ENCODE measurements at regions not wholly inside any gene's neighbourhood (a gene's known extent, or its start where the extent isn't known, plus 50 kb on each side); places are given as distances from the start of the nearest gene placed in this dataset.
A peak's percentile ranks its signal among the peaks of the same experiment; 100 is the strongest.

DNA sequence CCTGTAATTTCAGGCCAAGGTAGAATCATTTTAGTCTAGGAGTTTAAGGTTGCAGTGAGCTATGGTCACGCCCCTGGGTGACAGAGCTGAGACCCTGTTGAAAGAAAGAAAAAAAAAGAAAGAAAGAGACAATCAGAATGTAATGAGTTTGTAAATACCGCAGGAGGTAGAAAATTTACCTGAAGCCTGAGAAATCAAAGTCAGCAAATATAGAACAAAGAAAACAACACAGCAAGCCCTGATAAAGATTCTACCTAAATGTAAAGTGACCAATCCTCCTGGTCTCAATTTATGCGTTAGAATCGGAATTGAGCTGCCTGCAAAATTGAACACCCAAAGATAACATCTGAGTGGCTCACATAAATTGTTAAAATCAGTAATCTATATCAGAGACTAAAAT lies 146.5 kb upstream of the ZNF184 start:
- Histone ChIP-seq H3K4me2 (no peak overlapping the region), H3K9me3 (no peaks in the 10 kb centered on the region), H3K4me1 (peaks cover 7% of the 10 kb centered on the region; the same call in 1 of the 3 replicates), H3K27ac (no peak overlapping the region), H3K4me3 (no peak overlapping the region)
- ATAC-seq (no peak), DNase-seq (ENCODE audit: low read depth in 1 of 2, low spot score in 1 of 2) (no peak), FAIRE-seq (no peak)
- POLR2A ChIA-PET, result no interaction called here
- TF ChIP-seq NR3C1 (IDR thresholded peaks at IDR 0.05) (no peak), CBX2 (IDR thresholded peaks at IDR 0.05; ENCODE audit: borderline replicate concordance, low read depth) (no peak), CHD2 (IDR thresholded peaks at IDR 0.05; ENCODE audit: low read length, partially characterized antibody) (no peak), TFCP2L1 (CRISPR knock-in tag; IDR thresholded peaks at IDR 0.05) (no peak), EHF (CRISPR knock-in tag; IDR thresholded peaks at IDR 0.05) (no peak), ESRRA (IDR thresholded peaks at IDR 0.05; ENCODE audit: borderline replicate concordance, low read length) (no peak), PHF8 (IDR thresholded peaks at IDR 0.05; ENCODE audit: borderline replicate concordance, low read depth) (no peak), POLR2A (IDR thresholded peaks at IDR 0.05; ENCODE audit: low read length) (no peak), NPAS2 (CRISPR knock-in tag; IDR thresholded peaks at IDR 0.05; ENCODE audit: borderline replicate concordance) (no peak), RNF2 (IDR thresholded peaks at IDR 0.05; ENCODE audit: borderline replicate concordance, low read depth) (no peak), POLR2AphosphoS2 (conservative IDR thresholded peaks at IDR 0.05; ENCODE audit: low read length) (no peak), HDAC2 (IDR thresholded peaks at IDR 0.05) (no peak), ZC3H11A (IDR thresholded peaks at IDR 0.05) (no peak), EHMT2 (IDR thresholded peaks at IDR 0.05; ENCODE audit: low read depth) (no peak), JUN (IDR thresholded peaks at IDR 0.05) (no peak), HOXB13 (CRISPR knock-in tag; IDR thresholded peaks at IDR 0.05; ENCODE audit: low read depth) (no peak), TP53 (CRISPR knock-in tag; IDR thresholded peaks at IDR 0.05) (no peak)
- TF ChIP-seq, protein P1, sequence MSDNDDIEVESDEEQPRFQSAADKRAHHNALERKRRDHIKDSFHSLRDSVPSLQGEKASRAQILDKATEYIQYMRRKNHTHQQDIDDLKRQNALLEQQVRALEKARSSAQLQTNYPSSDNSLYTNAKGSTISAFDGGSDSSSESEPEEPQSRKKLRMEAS (IDR thresholded peaks at IDR 0.05), result no peak
- CTCF ChIA-PET, result interaction anchor here (0.6 to 3.7 kb wide), 4 partner anchors 9 to 103 kb away, joined by 4 to 27 read pairs (median 17); no protein-coding TSS in a partner anchor
- 60% methylated on average over 4 of the region's 4 CpGs for WGBS (ENCODE audit: missing lambda C conversion rate)

DNA sequence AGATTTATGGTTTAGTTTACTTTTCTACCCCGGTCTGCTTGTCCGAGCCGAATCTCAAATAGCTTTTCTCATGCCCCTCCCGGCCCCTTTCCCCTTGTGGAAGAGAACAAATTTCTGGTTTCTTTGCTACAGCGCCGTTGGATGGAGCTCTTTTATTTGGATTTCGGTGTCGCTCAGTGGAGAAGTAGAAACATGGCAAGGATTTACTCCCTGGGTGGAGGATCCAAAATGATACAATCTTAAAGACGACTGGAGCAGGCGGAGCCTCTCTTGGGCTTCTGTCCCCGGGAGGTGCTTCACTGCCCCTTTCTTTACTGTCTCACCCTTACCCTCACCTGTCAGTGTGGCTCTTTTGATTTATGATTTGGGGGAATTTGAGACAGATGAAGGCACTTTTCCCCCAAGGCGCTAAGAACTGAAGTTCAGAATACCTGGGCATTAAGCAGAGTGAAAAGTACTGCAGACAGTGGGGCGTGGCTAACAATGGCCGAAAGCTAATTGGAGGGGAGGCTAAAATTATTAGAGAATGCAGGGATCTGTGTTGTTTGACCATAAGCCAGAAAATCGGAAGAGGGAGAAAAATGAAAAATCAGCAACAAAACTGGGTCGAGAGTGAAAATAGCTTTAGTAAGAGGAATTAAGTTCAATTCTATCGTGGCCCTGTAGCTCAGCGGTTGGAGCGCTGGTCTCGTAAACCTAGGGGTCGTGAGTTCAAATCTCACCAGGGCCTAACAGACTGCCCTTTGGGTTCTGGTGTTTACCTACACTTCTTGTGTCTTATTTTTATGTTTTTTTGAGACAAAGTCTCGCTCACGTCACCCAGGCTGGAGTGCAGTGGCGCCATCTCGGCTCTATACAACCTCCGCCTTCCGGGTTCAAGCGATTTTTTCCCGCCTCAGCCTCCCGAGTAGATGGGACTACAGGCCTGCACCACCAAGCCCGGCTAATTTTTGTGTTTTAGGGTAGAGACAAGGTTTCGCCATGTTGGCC lies 145.1 kb upstream of the ZNF184 start:
- DNase-seq (ENCODE audit: low read depth in 1 of 2, low spot score in 1 of 2), result peak; percentile 59 to 78
- 35% methylated on average over 32 of the region's 32 CpGs for WGBS (ENCODE audit: missing lambda C conversion rate)
- peak; percentile 36 for TF ChIP-seq SMC3 (IDR thresholded peaks at IDR 0.05)
- TF ChIP-seq, protein P2, sequence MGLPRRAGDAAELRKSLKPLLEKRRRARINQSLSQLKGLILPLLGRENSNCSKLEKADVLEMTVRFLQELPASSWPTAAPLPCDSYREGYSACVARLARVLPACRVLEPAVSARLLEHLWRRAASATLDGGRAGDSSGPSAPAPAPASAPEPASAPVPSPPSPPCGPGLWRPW (IDR thresholded peaks at IDR 0.05), result no peak
- TF ChIP-seq, protein P3, sequence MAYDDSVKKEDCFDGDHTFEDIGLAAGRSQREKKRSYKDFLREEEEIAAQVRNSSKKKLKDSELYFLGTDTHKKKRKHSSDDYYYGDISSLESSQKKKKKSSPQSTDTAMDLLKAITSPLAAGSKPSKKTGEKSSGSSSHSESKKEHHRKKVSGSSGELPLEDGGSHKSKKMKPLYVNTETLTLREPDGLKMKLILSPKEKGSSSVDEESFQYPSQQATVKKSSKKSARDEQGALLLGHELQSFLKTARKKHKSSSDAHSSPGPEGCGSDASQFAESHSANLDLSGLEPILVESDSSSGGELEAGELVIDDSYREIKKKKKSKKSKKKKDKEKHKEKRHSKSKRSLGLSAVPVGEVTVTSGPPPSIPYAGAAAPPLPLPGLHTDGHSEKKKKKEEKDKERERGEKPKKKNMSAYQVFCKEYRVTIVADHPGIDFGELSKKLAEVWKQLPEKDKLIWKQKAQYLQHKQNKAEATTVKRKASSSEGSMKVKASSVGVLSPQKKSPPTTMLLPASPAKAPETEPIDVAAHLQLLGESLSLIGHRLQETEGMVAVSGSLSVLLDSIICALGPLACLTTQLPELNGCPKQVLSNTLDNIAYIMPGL (CRISPR knock-in tag; IDR thresholded peaks at IDR 0.05; ENCODE audit: borderline replicate concordance), result no peak
- TF ChIP-seq HDAC2 (IDR thresholded peaks at IDR 0.05), result no peak
- no peak for TF ChIP-seq HOXB13 (CRISPR knock-in tag; IDR thresholded peaks at IDR 0.05; ENCODE audit: low read depth)
- TF ChIP-seq ZNF302 (CRISPR knock-in tag; IDR thresholded peaks at IDR 0.05), result no peak
- no peak for TF ChIP-seq FOXS1 (CRISPR knock-in tag; IDR thresholded peaks at IDR 0.05)
- no peak for TF ChIP-seq CHD2 (IDR thresholded peaks at IDR 0.05; ENCODE audit: low read length, partially characterized antibody)
- no peak for TF ChIP-seq POLR2AphosphoS2 (conservative IDR thresholded peaks at IDR 0.05; ENCODE audit: low read length)
- peak; percentile 50 for TF ChIP-seq SREBF2 (IDR thresholded peaks at IDR 0.05)
- no peak for TF ChIP-seq ZSCAN20 (CRISPR knock-in tag; IDR thresholded peaks at IDR 0.05)
- TF ChIP-seq, protein P4, sequence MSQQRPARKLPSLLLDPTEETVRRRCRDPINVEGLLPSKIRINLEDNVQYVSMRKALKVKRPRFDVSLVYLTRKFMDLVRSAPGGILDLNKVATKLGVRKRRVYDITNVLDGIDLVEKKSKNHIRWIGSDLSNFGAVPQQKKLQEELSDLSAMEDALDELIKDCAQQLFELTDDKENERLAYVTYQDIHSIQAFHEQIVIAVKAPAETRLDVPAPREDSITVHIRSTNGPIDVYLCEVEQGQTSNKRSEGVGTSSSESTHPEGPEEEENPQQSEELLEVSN (IDR thresholded peaks at IDR 0.05; ENCODE audit: borderline replicate concordance, low read depth), result no peak
- no peak for TF ChIP-seq POLR2A (IDR thresholded peaks at IDR 0.05; ENCODE audit: low read length)
- TF ChIP-seq, protein P5, sequence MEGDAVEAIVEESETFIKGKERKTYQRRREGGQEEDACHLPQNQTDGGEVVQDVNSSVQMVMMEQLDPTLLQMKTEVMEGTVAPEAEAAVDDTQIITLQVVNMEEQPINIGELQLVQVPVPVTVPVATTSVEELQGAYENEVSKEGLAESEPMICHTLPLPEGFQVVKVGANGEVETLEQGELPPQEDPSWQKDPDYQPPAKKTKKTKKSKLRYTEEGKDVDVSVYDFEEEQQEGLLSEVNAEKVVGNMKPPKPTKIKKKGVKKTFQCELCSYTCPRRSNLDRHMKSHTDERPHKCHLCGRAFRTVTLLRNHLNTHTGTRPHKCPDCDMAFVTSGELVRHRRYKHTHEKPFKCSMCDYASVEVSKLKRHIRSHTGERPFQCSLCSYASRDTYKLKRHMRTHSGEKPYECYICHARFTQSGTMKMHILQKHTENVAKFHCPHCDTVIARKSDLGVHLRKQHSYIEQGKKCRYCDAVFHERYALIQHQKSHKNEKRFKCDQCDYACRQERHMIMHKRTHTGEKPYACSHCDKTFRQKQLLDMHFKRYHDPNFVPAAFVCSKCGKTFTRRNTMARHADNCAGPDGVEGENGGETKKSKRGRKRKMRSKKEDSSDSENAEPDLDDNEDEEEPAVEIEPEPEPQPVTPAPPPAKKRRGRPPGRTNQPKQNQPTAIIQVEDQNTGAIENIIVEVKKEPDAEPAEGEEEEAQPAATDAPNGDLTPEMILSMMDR (IDR thresholded peaks at IDR 0.05), result peak; percentile 29
- TF ChIP-seq RAD21 (conservative IDR thresholded peaks at IDR 0.05 in 1 of 2, IDR thresholded peaks at IDR 0.05 in 1 of 2), result peak in 1 of 2 experiments; percentile 39; a peak in 2 of 5 replicates
- Histone ChIP-seq H3K27ac (peak overlapping the region; percentile 59 to 84), H3K4me1 (peaks cover 7% of the 10 kb centered on the region; the same call in 1 of the 3 replicates), H3K4me2 (peak overlapping the region; percentile 69), H3K9me3 (no peaks in the 10 kb centered on the region), H3K4me3 (peak overlapping the region; percentile 56)
- peak; percentile 91 to 94 for ATAC-seq
- POLR2A ChIA-PET, result interaction anchor here (0.9 to 1.7 kb wide), 6 partner anchors 12 to 134 kb away, joined by 3 to 7 read pairs (median 4); no protein-coding TSS in a partner anchor
- CTCF ChIA-PET, result interaction anchor here (0.9 to 3.7 kb wide), 9 partner anchors 9 to 278 kb away, joined by 4 to 27 read pairs (median 5); no protein-coding TSS in a partner anchor
- FAIRE-seq, result no peak
